ENCODE measurements at regions not wholly inside any gene's neighbourhood (a gene's known extent, or its start where the extent isn't known, plus 50 kb on each side); places are given as distances from the start of the nearest gene placed in this dataset.

GRCh38 chr14:71231521-71232393 lies 324.5 kb downstream of the PCNX1 start:
- TF ChIP-seq EGR1 (IDR thresholded peaks at IDR 0.05; ENCODE audit: low read depth in 2 of 2) (no peak), NR2F2 (IDR thresholded peaks at IDR 0.05) (no peak), ZBTB33 (IDR thresholded peaks at IDR 0.05) (no peak), HNF4G (IDR thresholded peaks at IDR 0.05) (no peak), GABPA (IDR thresholded peaks at IDR 0.05 in 1 of 2, conservative IDR thresholded peaks at IDR 0.05 in 1 of 2) (no peak), RAD21 (IDR thresholded peaks at IDR 0.05) (no peak), TAF1 (conservative IDR thresholded peaks at IDR 0.05) (no peak), RXRA (IDR thresholded peaks at IDR 0.05) (no peak), REST (IDR thresholded peaks at IDR 0.05) (no peak), YY1 (IDR thresholded peaks at IDR 0.05) (no peak)
- Histone ChIP-seq H3K9ac (ENCODE audit: low read depth in 1 of 2, low read length in 2 of 2) (no peak overlapping the region), H3K4me3 (ENCODE audit: low read depth in 1 of 3, low read length in 3 of 3) (no peak overlapping the region), H3K27me3 (ENCODE audit: control insufficient read depth in 4 of 4, insufficient read depth in 4 of 4, low read length in 3 of 4) (no peaks in the 10 kb centered on the region), H3K4me1 (ENCODE audit: control insufficient read depth in 4 of 4, insufficient read depth in 4 of 4, low read length in 3 of 4) (no peaks in the 10 kb centered on the region), H3K27ac (ENCODE audit: low read depth in 1 of 2, low read length in 2 of 2) (no peak overlapping the region), H3K36me3 (ENCODE audit: control insufficient read depth in 4 of 4, insufficient read depth in 3 of 4, low read depth in 1 of 4, low read length in 3 of 4) (no peaks in the 10 kb centered on the region), H3K9me3 (ENCODE audit: control insufficient read depth in 4 of 4, low read length in 3 of 4) (no peaks in the 10 kb centered on the region)
- no peak for DNase-seq (ENCODE audit: low spot score)
- 88% methylated on average over 16 of the region's 16 CpGs for WGBS

GRCh38 chr14:71232506-71232905 lies 325.2 kb downstream of the PCNX1 start:
- no peaks in the 10 kb centered on the region for H3K9me3 ChIP-seq (ENCODE audit: control insufficient read depth in 4 of 4, low read length in 3 of 4)
- no peak overlapping the region for H3K27ac ChIP-seq (ENCODE audit: low read depth in 1 of 2, low read length in 2 of 2)
- no peak for DNase-seq (ENCODE audit: low spot score)
- TF ChIP-seq TAF1 (conservative IDR thresholded peaks at IDR 0.05) (no peak), NR2F2 (IDR thresholded peaks at IDR 0.05) (no peak), EGR1 (IDR thresholded peaks at IDR 0.05; ENCODE audit: low read depth in 2 of 2) (no peak), RXRA (IDR thresholded peaks at IDR 0.05) (no peak), ATF3 (IDR thresholded peaks at IDR 0.05) (no peak), ZBTB33 (IDR thresholded peaks at IDR 0.05) (no peak)
- no peak overlapping the region for H3K9ac ChIP-seq (ENCODE audit: low read depth in 1 of 2, low read length in 2 of 2)
- no peaks in the 10 kb centered on the region for H3K4me1 ChIP-seq (ENCODE audit: control insufficient read depth in 4 of 4, insufficient read depth in 4 of 4, low read length in 3 of 4)
- H3K36me3 ChIP-seq (ENCODE audit: control insufficient read depth in 4 of 4, insufficient read depth in 3 of 4, low read depth in 1 of 4, low read length in 3 of 4), result no peaks in the 10 kb centered on the region
- 92% methylated on average over 12 of the region's 12 CpGs for WGBS
- H3K27me3 ChIP-seq (ENCODE audit: control insufficient read depth in 4 of 4, insufficient read depth in 4 of 4, low read length in 3 of 4), result no peaks in the 10 kb centered on the region
- H3K4me3 ChIP-seq (ENCODE audit: low read depth in 1 of 3, low read length in 3 of 3), result no peak overlapping the region
